ENCODE measurements at regions not wholly inside any gene's neighbourhood (a gene's known extent, or its start where the extent isn't known, plus 50 kb on each side); places are given as distances from the start of the nearest gene placed in this dataset.

DNA sequence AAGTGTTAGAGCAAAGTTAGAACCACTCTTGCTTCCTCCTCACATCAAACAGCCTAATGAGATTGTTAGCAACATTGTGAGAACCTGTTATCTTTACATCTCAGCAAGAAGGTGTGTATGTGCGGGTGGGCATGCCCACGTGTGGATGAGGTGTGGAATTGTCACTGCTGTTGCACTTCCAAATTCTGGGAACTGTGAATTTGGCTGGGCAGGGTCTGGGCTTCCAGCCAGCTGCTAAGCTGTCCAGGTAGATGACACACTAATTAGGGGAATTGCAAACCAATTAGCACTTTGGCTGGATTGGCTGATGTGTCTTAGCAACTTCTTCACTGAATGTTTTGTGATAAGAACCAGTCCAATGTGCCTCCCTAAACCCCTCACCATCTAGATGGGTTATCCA is 848.2 kb downstream of the DHX35 start:
- in situ Hi-C loops (cut with MboI; ENCODE audit: low sequenced_read_pairs), result no loop called here

DNA sequence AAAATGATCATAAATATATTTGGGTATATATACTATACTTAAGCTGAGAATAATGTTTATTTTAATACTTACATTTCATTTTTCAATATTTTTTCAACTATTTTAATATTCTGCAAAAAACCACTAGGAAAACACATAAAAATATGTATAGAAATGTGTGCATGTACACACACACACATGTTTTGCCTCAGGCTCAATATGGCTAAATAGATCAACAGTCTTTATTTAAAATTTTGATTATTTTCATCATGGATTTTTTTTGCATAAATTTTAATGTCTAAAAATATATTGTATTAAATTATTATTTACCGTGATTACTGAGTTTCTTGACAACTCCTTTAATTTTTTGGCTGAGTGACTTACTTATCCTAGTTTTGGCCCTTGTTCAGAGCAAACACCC is 846.5 kb downstream of the DHX35 start:
- in situ Hi-C loops (cut with MboI; ENCODE audit: low sequenced_read_pairs), result no loop called here

DNA sequence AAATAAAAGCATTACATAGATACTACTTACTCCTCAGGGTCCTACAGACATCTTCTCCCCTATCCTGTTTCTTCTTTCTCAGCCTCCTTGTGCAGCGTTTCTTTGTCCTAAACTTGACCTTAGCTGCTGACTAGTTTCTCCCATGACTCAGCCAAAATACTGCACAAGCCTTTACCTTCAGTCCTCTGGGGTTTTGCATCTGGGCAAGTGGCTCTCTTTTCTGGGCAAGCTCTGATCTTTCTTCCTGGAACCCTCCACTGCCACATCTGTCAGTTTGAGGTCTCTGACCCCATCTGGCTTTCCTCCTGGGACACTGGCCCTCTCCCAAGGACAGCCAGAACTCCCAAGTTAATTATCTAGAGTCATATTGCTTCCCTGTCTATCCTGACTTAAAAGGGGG is 838.4 kb downstream of the DHX35 start:
- in situ Hi-C loops (cut with MboI; ENCODE audit: low sequenced_read_pairs), result no loop called here

DNA sequence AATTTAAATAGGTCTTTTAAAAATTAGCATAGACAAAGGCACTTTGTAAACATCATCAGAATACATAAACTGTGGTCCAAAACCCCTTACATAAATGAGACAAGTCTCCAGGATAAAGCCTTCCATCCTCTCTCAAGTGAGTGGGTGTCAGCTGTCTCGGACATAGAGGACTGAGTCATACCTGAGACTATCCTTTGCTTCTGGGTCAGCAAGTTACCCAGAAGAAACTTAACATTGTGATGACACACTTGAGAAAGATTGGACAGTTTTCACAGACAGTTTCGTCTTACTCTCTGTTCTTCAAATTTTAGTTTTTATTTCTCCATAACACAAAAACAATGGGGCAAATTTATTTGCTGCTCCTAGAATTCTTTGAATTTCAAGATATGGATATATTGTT is 838.0 kb downstream of the DHX35 start:
- in situ Hi-C loops (cut with MboI; ENCODE audit: low sequenced_read_pairs), result no loop called here

DNA sequence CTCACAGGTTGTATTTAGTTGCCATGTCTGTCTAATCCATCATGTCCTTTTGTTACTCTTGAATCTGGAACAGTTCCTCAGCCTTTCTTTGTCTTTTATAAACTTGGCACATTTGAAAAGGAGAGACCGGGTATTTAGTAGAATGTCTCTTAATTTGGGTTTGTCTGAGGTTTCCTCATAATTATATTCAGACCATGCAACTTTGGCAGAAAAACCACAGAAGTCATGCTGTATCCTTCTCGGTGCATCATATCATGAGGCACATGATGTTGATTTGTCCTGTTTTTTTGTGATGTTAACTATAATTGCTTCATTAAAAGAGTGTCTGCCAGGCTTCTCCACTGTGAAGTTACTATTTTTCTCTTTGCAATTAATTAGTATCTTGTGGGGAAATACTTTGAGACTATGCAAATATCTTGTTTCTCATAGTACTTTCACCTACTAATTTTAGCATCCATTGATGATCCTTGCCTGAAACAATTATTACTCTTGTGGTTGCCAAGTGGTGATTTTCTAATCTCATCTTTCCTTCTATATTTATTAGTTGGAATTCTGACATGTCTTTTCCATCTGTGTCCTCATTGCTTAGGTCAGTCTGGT is 837.3 kb downstream of the DHX35 start:
- in situ Hi-C loops (cut with MboI; ENCODE audit: low sequenced_read_pairs), result no loop called here

DNA sequence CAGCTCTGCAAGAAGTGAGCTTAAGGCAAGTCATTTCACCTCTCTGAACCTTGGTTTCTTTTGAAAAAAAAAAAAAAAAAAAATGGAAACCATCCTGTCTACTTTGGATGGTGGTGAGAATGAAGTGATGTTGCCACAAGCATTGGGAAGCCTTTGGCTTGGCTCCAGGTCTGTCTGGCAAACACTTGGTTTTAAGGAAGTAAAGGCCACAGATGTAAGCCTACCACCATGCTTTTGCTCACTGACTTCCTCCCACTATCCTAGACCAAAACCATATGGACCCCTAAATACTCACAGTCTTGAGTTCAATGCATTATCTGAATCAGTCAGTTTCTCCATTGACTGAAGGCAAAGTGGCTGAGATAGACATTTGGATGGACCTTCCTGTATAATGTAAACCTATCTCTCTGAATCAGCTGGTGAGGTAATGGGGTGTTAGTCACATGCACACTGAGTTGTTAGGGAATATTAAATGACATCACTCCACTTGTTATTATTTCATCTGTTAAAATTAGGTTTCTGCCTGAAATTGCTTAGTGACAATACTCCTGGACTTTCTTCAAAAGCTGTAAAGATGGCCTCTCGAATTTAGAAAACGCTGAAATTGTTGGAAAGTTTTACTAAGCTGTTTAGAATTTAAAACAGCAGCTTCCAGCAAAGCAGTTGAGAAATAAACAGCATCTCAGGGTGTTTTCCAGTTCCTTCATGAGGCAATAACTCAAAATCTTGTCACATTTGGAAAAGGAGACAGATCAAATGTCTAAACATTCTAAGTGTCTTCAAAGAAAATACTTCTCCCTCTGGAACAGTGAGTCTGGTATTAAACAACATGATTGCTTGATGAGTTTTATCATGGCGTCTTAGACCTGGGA is 833.5 kb downstream of the DHX35 start:
- in situ Hi-C loops (cut with MboI; ENCODE audit: low sequenced_read_pairs), result no loop called here

DNA sequence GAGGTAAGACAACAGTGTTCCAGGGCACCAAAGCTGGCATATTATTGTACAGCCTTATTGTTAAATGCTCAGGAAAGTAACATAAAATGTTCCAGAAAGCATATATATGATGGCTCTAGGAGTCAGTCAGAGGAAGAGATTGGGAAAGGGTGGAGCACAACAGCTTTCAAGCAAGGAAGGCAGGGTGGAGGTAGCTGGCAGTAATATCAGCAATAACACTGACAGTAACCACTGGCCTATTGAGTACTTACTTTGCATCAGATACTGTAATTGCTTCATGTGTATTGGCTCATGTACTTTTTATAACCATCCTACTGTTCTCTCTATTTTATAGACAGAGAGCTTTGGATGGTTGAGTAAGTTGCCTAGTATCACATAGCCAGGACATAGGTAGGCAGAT is 830.2 kb downstream of the DHX35 start:
- in situ Hi-C loops (cut with MboI; ENCODE audit: low sequenced_read_pairs), result no loop called here

DNA sequence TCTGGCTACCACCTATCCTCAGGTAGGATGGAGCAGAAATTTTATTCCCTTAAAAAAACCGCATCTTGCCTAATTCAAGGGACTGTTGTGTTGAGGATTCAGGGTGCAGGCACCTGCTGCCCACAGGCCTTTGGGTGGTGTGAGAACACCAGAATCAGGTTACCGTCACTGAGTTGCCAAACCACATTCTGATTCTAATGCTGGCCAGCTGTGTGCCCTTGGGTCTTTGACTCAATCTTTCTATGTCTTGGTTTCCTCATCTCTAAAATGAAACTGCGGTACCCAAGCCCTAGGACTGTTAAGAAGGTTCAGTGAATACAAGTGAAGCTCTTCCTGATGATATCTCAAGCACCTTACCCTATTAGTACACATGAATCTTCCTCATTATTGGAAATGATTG is 827.3 kb downstream of the DHX35 start:
- in situ Hi-C loops (cut with MboI; ENCODE audit: low sequenced_read_pairs), result no loop called here

DNA sequence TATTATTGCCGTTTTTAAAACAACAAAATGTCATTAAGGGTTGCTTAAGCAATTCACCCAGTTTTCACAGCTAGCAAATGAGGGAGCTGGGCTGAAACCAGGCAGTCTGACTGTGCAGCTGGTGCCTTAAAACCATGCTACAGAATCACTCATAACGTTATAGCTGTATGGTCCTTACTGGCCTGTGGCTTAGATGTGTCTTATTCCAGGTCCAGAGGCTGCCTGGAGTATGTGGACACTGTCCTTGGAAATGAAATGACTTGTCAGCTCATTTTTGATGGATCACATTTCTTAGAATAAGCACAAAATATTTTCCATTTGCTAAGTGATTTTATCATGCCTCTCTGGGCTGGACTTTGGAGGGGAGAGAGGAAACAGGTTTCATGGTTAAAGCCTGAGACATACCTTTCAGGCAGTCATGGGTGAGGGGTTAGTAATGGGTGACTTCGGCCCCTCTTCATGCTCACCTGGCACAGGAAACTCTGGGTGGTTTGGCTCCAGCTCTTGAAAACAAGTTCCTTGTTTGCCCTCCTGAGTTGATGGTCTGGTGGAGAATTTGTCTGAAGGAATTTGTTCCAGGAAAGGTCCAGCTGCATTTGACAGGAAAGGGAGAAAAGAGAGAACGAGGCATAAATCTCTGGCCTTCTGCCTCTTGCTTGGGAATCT is 823.2 kb downstream of the DHX35 start:
- in situ Hi-C loops (cut with MboI; ENCODE audit: low sequenced_read_pairs), result no loop called here

DNA sequence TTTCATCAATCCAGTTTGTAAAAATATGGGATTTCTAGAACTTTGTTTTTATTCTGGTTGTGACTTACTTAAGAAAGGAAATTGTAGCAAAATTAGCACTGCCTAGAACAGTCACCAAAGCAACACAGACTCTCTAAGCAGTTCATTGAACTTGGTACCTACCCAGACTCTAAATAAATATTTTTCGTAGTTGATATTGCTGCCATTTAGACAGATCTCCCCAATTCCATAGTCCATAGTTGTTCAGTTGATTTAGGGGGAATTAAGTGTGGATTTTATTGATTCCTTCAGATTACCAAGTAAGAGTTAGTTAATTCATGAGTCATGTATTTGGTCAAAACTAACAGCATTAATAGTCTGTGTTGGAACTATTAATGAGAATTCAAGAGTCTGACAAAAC is 822.5 kb downstream of the DHX35 start:
- in situ Hi-C loops (cut with MboI; ENCODE audit: low sequenced_read_pairs), result no loop called here

DNA sequence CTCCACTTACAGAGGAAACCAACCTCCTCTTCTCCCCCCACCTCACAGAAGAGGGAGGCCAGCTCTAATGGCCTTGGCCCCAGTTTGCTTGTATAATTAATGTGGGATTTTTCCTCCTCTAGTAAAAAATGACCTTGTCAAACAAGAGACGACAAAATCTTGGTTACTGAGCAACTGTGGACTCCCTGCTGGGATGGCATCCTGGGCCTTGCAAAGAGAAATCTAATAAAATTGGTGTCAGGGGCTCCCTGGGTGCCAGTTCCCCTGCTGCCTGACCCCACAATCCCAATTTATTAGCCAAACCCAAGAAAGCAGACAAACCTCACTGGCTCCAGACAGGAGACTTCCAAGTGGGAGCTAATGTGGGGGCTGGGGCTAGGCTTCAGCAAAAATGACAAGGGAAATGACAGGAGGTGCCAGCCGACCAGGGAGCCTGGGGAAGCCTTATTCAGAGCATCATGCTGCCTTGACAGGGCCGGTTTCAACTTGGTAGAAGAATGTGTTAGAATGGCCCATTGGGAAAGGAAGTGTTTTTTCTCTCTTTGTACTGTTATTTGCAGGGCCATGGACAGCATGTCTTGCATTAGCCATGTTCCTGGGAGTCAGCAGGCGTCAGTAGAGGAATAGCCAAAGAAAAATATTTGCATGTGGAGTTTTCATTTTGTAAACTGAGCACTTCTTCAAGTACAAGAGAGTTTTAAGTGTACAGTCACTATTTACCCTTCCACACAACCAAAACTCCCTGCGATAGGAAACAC is 816.9 kb downstream of the DHX35 start:
- in situ Hi-C loops (cut with MboI; ENCODE audit: low sequenced_read_pairs), result no loop called here

DNA sequence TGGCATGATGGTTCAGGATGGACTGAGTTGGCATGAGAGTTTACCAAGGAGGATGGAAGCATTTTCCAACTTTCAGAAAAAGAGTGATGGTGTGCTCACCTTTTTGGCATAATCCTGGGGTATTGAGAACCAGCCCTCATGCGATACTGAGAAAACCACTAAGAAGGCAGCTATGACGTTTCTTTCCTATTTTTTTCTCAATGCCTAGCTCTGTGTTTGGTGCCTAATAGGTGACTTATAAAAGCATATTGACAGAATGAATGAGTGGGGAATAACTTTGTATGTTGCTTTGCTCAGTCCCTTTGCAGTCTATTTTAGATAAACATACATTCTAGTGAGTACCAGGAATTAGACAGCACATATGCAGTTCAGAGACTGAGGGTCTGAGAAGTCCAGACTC is 816.3 kb downstream of the DHX35 start:
- in situ Hi-C loops (cut with MboI; ENCODE audit: low sequenced_read_pairs), result no loop called here

DNA sequence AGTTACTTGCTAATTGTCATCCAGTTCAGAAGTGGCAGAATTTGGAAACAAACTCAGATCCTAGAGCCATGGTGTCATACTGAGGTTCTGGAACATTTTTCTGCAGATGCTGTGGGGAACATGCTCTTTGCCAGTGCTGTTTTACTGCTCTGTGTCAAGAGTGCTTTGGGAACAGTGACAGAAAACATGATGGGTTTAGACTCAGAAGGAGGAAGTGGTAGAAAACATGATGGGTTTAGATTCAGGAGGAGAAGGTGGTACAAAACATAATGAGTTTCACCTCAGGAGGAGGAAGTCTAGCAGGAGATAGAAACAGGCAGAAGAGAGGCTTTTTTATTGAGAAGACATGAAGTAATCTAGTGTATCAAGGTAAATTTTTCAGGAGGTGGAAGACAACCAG is 815.5 kb downstream of the DHX35 start:
- in situ Hi-C loops (cut with MboI; ENCODE audit: low sequenced_read_pairs), result no loop called here

DNA sequence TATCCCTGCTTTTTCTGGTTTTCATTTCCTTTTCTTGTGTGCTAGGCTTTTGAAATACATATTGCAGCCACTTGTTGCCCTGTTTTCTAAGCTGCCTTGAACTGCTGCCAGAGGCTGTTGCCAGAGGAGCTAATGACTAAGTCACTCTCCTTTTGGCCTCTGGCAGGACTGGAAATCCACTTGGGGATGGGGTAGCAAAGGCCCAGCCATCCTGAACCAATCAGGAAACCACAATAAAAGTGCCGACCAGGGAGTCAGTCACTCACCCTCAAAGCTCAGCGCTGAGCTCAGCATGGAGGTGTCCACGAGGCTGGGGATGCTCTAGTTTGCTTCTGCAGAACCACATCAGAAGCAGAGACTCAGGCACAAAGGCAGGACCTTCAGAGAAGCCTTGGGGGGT is 813.0 kb downstream of the DHX35 start:
- in situ Hi-C loops (cut with MboI; ENCODE audit: low sequenced_read_pairs), result no loop called here

DNA sequence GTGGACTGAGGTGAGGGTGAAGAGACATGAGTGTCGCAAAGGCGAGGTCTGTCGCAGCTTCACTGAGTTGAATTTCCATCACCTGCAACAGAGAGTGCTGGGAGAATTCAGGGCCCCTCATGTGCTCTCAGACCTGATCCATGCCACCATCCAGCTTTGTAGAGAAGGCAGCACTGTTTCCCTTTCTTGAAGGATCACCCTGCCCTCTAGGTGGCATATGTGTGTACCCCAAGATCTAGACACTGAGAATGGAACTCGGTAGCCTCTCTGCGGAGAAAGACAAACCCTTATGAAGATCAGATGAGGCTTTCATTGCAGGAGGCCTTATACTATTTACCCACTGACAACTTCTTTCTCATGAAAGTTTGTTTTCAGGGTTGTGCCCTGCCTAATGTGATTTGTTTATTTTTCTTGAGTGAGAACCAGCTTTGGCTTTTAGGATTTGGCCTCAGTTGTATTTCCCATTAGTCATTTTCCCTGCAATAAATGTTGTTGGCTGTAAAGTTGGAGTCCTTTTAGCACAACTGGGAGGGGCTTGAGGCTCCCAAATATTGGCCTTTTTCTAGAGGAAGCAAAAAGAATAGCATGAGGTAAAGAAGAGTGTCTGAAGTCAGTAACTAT is 811.3 kb downstream of the DHX35 start:
- in situ Hi-C loops (cut with MboI; ENCODE audit: low sequenced_read_pairs), result no loop called here

DNA sequence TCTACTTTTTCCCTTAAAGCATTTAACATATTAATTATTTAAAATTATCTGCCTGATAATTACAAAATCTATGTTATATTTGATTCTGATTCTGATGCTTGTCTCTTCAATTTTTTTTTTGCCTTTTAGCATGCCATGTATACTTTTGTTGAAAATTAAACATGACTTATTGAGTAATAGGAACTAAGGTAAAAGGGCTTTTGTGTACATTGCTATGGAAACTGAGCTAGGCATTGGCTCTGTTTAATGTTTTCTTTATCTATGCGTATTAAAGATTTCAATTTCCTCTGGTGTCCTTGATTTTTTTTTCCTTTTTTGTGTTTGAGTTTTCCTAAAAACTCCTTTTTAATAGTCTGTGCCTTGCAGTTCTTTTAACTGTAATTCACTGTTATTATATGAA is 805.2 kb downstream of the DHX35 start:
- in situ Hi-C loops (cut with MboI; ENCODE audit: low sequenced_read_pairs), result no loop called here

DNA sequence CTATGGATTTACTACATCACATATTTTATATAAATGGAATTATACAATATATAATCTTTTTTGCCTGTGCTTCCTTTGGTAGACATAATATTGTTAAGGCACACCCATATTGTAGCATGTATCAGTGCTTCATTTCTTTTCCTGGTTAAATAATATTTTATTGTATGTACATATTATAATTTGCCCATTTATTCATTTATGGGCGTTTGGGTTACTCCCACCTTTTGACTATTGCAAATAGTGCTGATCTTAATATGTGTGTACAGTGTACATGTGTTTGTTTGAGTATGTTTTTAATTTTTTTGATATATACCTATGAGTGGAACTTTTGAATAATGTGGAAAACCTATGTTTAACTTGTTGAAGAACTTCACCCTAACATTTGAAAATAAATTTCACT is 804.2 kb downstream of the DHX35 start:
- in situ Hi-C loops (cut with MboI; ENCODE audit: low sequenced_read_pairs), result no loop called here

DNA sequence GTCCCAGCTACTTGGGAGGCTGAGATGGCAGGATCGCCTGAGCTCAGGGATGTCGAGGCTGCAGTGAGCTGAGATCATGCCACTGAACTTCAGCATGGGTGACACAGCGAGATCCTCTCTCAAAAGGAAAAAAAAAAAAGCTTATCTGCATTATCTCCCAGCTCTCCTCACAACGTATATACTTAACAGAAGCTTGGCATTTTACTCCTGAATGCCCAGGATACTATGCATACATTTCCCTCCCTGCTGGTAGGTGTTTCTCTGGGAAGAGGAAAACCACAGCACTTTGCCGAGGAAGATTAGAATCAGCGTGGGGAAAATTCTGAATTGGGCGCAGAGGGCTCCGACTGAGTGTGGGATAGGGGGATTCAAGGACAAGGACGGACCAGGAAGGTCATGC is 800.6 kb downstream of the DHX35 start:
- in situ Hi-C loops (cut with MboI; ENCODE audit: low sequenced_read_pairs), result no loop called here

DNA sequence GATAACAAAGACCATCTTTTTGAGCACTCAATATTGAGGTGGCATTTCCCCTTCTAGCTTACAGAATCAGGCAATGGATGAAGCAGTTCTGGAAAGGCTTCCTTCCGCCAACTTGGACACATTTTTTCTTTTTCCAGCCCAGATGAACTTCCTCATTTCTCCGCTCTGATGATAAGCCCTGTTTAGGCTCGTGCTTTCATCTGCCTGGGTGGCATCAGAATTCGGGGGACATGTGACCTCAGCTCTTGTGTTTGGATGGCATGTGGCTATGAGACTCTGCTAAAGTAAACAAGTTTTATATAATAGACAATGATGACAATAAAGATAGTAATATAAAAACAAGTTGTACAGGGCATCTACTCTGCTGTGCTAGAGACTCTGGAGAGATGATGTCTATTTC is 796.7 kb downstream of the DHX35 start:
- in situ Hi-C loops (cut with MboI; ENCODE audit: low sequenced_read_pairs), result no loop called here

DNA sequence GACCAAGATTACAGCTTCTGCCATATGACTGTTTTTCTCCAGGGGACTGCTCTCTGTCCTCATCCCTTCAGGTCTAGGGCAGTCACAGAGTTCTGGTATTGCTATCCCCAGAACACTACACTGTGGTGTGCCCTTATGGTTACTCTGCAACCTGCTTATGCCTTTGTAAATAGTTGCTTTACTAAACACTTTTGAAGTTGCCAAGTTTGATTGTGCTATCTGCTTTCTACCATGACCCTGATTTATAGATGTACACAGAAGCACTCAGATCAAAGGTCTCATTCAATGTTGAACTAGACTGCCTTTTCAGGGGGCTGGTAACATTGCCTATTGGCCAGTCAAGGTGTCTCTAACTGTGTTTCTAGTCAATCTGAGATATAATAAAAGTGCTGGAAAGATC is 794.7 kb downstream of the DHX35 start:
- in situ Hi-C loops (cut with MboI; ENCODE audit: low sequenced_read_pairs), result no loop called here

DNA sequence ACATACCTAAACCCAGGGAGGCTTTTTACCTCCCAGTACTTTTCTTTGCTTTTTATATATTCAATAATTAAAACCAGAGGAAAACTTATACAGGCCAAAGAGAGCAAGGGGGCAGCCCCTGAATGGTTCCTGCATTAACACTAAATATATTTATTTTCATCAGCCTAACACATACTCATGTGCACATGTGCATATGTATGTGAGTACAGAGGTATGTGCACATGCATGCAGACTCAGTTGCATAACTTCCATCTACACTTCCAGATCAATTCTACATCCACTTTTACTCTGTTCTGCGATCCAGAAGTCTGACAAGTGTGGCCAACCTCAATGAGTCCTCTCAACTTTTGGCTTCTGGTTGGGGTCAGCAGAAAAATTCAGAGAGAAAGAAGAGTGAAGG is 794.2 kb downstream of the DHX35 start:
- in situ Hi-C loops (cut with MboI; ENCODE audit: low sequenced_read_pairs), result no loop called here
